HG03432 (cell line): ENCODE measurements at regions not wholly inside any gene's neighbourhood (a gene's known extent, or its start where the extent isn't known, plus 50 kb on each side); places are given as distances from the start of the nearest gene placed in this dataset.
"Not testable (repeated sequence)": the region's sequence is repeated elsewhere in the genome, so short reads cannot be mapped to it uniquely, and the experiment has no call there.

Experiments used
- ATAC-seq: cut with Tn5 transposase; IDR thresholded peaks from one replicate; pipeline ENCODE4 v1.9.1; 2021; ENCODE audit warnings: mild to moderate bottlenecking, moderate library complexity; ENCODE audit not compliant: unreplicated experiment

GRCh38 chr5:160479220-160479619, 57.6 kb downstream of the PTTG1 start:
- no peak for ATAC-seq

- ATAC-seq: no peak
Measured at GRCh38 chr5:160479926-160480325, 58.3 kb downstream of the PTTG1 start.

DNA sequence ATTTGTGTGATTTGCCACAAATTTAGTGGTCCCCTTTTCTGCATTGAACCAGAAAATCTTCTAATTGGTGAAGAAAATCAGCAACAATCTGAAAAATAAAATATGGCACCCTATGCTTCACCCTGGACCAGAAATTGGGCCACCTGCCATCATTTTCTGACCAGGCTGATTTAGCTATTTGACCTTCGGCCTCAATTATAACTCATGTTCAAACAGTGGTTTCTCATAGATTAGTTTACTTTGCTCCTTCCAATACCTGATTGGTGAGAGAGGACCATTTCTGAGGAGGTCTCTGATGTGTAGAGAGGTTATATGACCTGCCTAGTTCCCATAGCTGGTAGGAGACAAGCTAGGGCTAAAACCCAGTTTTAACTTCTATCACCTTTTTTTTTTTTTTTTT, 59.0 kb downstream of the PTTG1 start:
- no peak for ATAC-seq

DNA sequence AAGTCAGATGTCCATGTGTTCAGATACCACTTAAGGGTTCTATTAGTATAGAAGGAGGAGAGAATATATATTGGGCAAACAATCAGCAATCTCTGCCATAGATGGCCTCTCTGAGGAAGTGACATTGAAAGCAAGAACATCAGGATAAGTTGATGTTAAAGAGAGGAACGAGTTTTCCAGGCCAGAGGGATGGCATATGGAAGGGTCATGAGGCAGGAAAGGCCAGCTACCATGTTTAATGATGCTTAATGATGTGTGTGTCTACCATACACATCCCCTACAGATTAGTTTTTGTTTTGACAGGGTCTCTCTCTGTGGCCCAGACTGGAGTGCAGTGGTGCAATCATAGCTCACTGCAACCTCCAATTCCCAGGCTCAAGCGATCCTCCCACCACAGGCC, 63.0 kb downstream of the PTTG1 start:
- no peak for ATAC-seq

- ATAC-seq: no peak
Measured at GRCh38 chr5:160485364-160485969, 63.8 kb downstream of the PTTG1 start.

GRCh38 chr5:160486573-160486972, 64.9 kb downstream of the PTTG1 start:
- ATAC-seq: peak; percentile 36

DNA sequence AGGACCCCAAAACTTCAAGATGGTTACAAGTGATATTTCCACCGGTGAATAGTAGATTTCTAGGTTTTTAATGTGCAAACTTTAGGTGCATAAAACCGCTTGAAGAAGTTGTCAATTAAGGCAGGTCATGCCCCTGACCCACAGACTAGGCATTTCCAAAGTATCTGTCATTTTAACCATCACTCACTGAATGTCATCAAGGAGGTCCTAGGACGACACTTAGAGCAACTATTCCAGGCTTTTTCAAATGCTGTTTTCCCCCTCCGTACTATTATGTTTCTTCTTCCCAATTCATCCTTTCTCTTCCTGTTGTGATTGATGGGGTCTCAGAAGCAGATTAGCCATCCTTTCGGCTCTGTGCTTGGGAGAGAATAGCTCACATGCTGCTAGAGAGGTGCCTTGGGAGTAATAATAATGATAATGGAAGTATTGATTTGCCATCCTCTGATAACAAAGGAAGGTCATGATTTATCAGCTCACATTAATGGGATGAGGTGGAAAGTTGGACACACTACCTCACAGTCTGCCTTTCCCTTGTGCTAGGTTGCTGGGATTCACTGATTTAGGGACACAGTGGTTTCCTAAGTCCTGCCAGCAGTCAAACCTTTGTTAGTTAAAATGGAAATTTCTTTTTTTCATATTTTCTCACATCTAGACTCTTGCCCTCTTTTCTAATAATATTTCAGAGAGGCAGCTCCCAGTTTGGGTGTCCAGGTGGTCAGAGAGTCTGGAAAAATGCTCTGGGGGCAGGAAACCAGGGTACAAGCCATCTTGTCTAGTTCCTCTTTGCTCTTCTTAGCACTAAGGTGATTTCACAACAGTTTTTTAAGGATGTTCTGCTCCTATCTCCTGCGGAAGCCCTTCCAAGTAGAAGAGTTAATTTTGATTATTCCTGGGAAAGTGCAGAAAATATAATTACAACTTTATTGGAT, 67.0 kb downstream of the PTTG1 start:
- no peak for ATAC-seq

DNA sequence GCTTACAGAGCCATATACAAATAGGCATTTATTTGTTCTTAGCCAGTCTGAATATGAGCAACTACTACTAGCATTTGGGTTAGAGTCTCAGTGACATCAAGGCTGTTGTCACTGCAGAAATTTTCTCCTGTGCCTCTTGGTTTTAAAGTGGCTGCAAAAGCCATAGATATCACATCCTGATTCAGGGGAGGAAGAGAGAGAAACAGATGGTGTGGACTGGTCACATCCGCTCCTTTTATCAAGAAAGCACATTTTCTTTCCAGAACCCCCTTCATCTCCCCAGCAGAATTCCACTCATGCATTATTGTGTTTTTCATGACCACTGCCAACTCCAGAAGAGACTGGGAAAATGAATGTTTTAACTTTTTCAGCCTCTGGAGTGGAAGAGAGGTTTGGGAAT, 69.8 kb downstream of the PTTG1 start:
- ATAC-seq: no peak

DNA sequence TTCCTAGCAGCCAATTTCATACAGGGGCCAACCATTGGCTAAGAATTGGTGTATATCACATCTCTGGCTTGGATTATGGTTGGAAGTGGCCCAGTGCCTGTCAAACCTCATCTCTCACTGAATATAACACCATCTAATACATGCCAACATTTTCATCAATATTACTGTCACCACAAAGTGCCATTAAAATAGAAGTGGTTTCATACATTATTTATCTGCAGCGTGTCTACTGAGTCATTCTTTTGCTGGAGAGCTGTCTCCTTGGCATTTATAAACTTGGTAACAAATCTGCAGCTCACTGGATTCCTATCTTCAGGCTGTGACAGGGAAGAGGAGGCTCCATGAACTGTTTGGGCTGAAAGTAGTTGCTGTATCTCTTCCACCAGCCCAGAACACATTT, 70.9 kb downstream of the PTTG1 start:
- no peak for ATAC-seq

GRCh38 chr5:160493806-160494338, 72.2 kb downstream of the PTTG1 start:
- no peak for ATAC-seq

GRCh38 chr5:160494451-160494850, 72.8 kb downstream of the PTTG1 start:
- no peak for ATAC-seq

GRCh38 chr5:160496334-160496733, 74.7 kb downstream of the PTTG1 start:
- peak; percentile 58 for ATAC-seq

GRCh38 chr5:160496784-160497183, 75.1 kb downstream of the PTTG1 start:
- no peak for ATAC-seq

- ATAC-seq: no peak
Measured at GRCh38 chr5:160497878-160498277, 76.2 kb downstream of the PTTG1 start.

GRCh38 chr5:160498441-160499043, 76.9 kb downstream of the PTTG1 start:
- not testable (repeated sequence) for ATAC-seq

GRCh38 chr5:160500786-160501779, 79.4 kb downstream of the PTTG1 start:
- ATAC-seq: peak; percentile 41

- no peak for ATAC-seq
Measured at GRCh38 chr5:160504906-160505305, 83.3 kb downstream of the PTTG1 start.

- peak; percentile 83 for ATAC-seq
Measured at GRCh38 chr5:160506006-160507004, 84.7 kb downstream of the PTTG1 start.

- ATAC-seq: peak; percentile 33
Measured at GRCh38 chr5:160507221-160507721, 85.6 kb downstream of the PTTG1 start.
